ENCODE measurements at regions not wholly inside any gene's neighbourhood (a gene's known extent, or its start where the extent isn't known, plus 50 kb on each side); places are given as distances from the start of the nearest gene placed in this dataset.
A peak's percentile ranks its signal among the peaks of the same experiment; 100 is the strongest.

- no peaks in the 10 kb centered on the region for H3K9me3 ChIP-seq
- H3K4me3 ChIP-seq, result no peak overlapping the region
- no peaks in the 10 kb centered on the region for H3K36me3 ChIP-seq (ENCODE audit: low read depth)
- ATAC-seq (no peak), DNase-seq (no peak)
- intact Hi-C loops (cut with DNase I, micrococcal nuclease), result no loop called here
- no peaks in the 10 kb centered on the region for H3K4me1 ChIP-seq (ENCODE audit: low read depth)
- TF ChIP-seq CTCF (IDR thresholded peaks at IDR 0.05), result no peak
These were observed 270.4 kb upstream of the ELAC2 start for GRCh38 chr17:13288248-13288647.

- Histone ChIP-seq H3K9me3 (no peaks in the 10 kb centered on the region), H3K4me3 (no peak overlapping the region), H3K36me3 (ENCODE audit: low read depth) (no peaks in the 10 kb centered on the region), H3K4me1 (ENCODE audit: low read depth) (no peaks in the 10 kb centered on the region)
- no peak for ATAC-seq
- TF ChIP-seq CTCF (IDR thresholded peaks at IDR 0.05), result no peak
- intact Hi-C loops (cut with DNase I, micrococcal nuclease), result no loop called here
- DNase-seq, result no peak
These were observed 269.4 kb upstream of the ELAC2 start for GRCh38 chr17:13287226-13287625.

- H3K4me3 ChIP-seq, result no peak overlapping the region
- ATAC-seq, result no peak
- no peaks in the 10 kb centered on the region for H3K36me3 ChIP-seq (ENCODE audit: low read depth)
- DNase-seq, result no peak
- intact Hi-C loops (cut with DNase I, micrococcal nuclease), result no loop called here
- TF ChIP-seq CTCF (IDR thresholded peaks at IDR 0.05), result no peak
- no peaks in the 10 kb centered on the region for H3K4me1 ChIP-seq (ENCODE audit: low read depth)
- H3K9me3 ChIP-seq, result no peaks in the 10 kb centered on the region
These were observed 265.8 kb upstream of the ELAC2 start for GRCh38 chr17:13283606-13284005.

GRCh38 chr17:13281626-13282025 lies 263.8 kb upstream of the ELAC2 start:
- no peak for TF ChIP-seq CTCF (IDR thresholded peaks at IDR 0.05)
- no peak for ATAC-seq
- intact Hi-C loops (cut with DNase I, micrococcal nuclease), result no loop called here

GRCh38 chr17:13273806-13274205 lies 256.0 kb upstream of the ELAC2 start:
- Histone ChIP-seq H3K9me3 (no peaks in the 10 kb centered on the region), H3K4me3 (no peak overlapping the region), H3K36me3 (ENCODE audit: low read depth) (no peaks in the 10 kb centered on the region), H3K4me1 (ENCODE audit: low read depth) (no peaks in the 10 kb centered on the region)
- intact Hi-C loops (cut with DNase I, micrococcal nuclease), result no loop called here
- no peak for DNase-seq
- no peak for TF ChIP-seq CTCF (IDR thresholded peaks at IDR 0.05)
- peak; percentile 33 for ATAC-seq

More at GRCh38 chr17:13281626-13282025, 263.8 kb upstream of the ELAC2 start:
- Histone ChIP-seq H3K9me3 (no peaks in the 10 kb centered on the region), H3K4me3 (no peak overlapping the region), H3K4me1 (ENCODE audit: low read depth) (no peaks in the 10 kb centered on the region), H3K36me3 (ENCODE audit: low read depth) (no peaks in the 10 kb centered on the region)
- DNase-seq, result no peak

- DNase-seq, result no peak
- Histone ChIP-seq H3K9me3 (no peaks in the 10 kb centered on the region), H3K36me3 (ENCODE audit: low read depth) (no peaks in the 10 kb centered on the region), H3K4me1 (ENCODE audit: low read depth) (no peaks in the 10 kb centered on the region), H3K4me3 (no peak overlapping the region)
- TF ChIP-seq CTCF (IDR thresholded peaks at IDR 0.05), result no peak
- no peak for ATAC-seq
- intact Hi-C loops (cut with DNase I, micrococcal nuclease), result no loop called here
These were observed 254.5 kb upstream of the ELAC2 start for GRCh38 chr17:13272296-13272695.
